Esophagus squamous epithelium (tissue), 5 donors: ENCODE measurements at regions not wholly inside any gene's neighbourhood (a gene's known extent, or its start where the extent isn't known, plus 50 kb on each side); places are given as distances from the start of the nearest gene placed in this dataset.

ENCODE experiments used
- DNase-seq: peaks from one replicate; lab custom pipeline; 2025; lab: John Stamatoyannopoulos, UW
- H3K27ac ChIP-seq, 4 donors: fragments of 200-600 bp; sonication (generic); one replicate each; pipeline ENCODE4 v1.5.1; 2016 to 2019; ENCODE audit warnings: mild to moderate bottlenecking in 1 of 4
- H3K27me3 ChIP-seq, 4 donors: fragments of 200-600 bp; sonication (generic); 1 replicate in 3 of 4; 2 replicates in 1 of 4; pipeline versions ENCODE4 v1.5.1 to v1.6.0; 2017 to 2021; ENCODE audit warnings: antibody characterized with exemption in 1 of 4
- H3K36me3 ChIP-seq, 3 donors: fragments of 200-600 bp; sonication (generic); one replicate each; pipeline ENCODE4 v1.5.1; 2016 to 2019
- H3K4me1 ChIP-seq, 3 donors: fragments of 200-600 bp; sonication (generic); one replicate each; pipeline ENCODE4 v1.5.1; 2017 to 2019
- H3K4me3 ChIP-seq, 4 donors: fragments of 200-600 bp; sonication (generic); 1 replicate in 3 of 4; 2 replicates in 1 of 4; pipeline ENCODE4 v1.5.1; 2016 to 2019; ENCODE audit warnings: mild to moderate bottlenecking in 2 of 4, moderate library complexity in 1 of 4
- H3K9me3 ChIP-seq, 3 donors: fragments of 200-600 bp; sonication (generic); one replicate each; pipeline ENCODE4 v1.5.1; 2016 to 2019
- CTCF ChIP-seq, 6 experiments: fragments of 450-650 bp in 4 of 6; fragments of 200-600 bp in 2 of 6; sonication (generic) in 2 of 6; IDR thresholded peaks; one replicate each; pipeline ENCODE4 v1.5.1; 2016 to 2019; ENCODE audit warnings: antibody characterized with exemption in 6 of 6, mild to moderate bottlenecking in 4 of 6, moderate library complexity in 4 of 6
- POLR2A ChIP-seq, 4 donors: fragments of 450-650 bp; IDR thresholded peaks; one replicate each; pipeline ENCODE4 v1.6.1; 2017; ENCODE audit warnings: antibody characterized with exemption in 4 of 4, mild to moderate bottlenecking in 4 of 4, moderate library complexity in 3 of 4
- WGBS, 2 donors: methylation state at CpG; one replicate each; pipeline ENCODE4 v1.1.5; 2018; 5-methylcytosine and 5-hydroxymethylcytosine counted together
- intact Hi-C: fragments of 100-400 bp; cut with DNase I; formaldehyde crosslinking; loops from one replicate; pipeline ENCODE4 v1.15.0; 2022
- donor health status: DM: yes; HTN: yes; CAD: no.

GRCh38 chr9:10744669-10745068 lies 131.9 kb upstream of the PTPRD start:
- intact Hi-C loops = no loop called here
- no peaks in the 10 kb centered on the region for H3K27me3 ChIP-seq
- no peak overlapping the region for H3K4me3 ChIP-seq
- DNase-seq = no peak
- 44 to 51% methylated on average over 2 of the region's 2 CpGs for WGBS, 2 donors
- H3K36me3 ChIP-seq = no peaks in the 10 kb centered on the region
- H3K9me3 ChIP-seq = peaks cover 0 to 4% (median 0%) of the 10 kb centered on the region in 3 donors
- no peak for TF ChIP-seq CTCF (IDR thresholded peaks at IDR 0.05)
- TF ChIP-seq POLR2A (IDR thresholded peaks at IDR 0.05) = no peak
- H3K4me1 ChIP-seq = no peaks in the 10 kb centered on the region
- no peak overlapping the region for H3K27ac ChIP-seq

- no peak for DNase-seq
- intact Hi-C loops = no loop called here
- Histone ChIP-seq H3K9me3 (no peaks in the 10 kb centered on the region), H3K27ac (no peak overlapping the region), H3K36me3 (no peaks in the 10 kb centered on the region), H3K27me3 (no peaks in the 10 kb centered on the region), H3K4me1 (no peaks in the 10 kb centered on the region), H3K4me3 (no peak overlapping the region)
- TF ChIP-seq CTCF (IDR thresholded peaks at IDR 0.05) = no peak
- no peak for TF ChIP-seq POLR2A (IDR thresholded peaks at IDR 0.05)
- WGBS, 2 donors = 41 to 42% methylated on average over 2 of the region's 2 CpGs
These were observed 140.7 kb upstream of the PTPRD start for GRCh38 chr9:10753474-10753873.

- intact Hi-C loops = no loop called here
- DNase-seq = no peak
- 63 to 77% methylated on average over 3 of the region's 3 CpGs for WGBS, 2 donors
- H3K36me3 ChIP-seq = no peaks in the 10 kb centered on the region
- H3K27ac ChIP-seq = no peak overlapping the region
- H3K4me1 ChIP-seq = no peaks in the 10 kb centered on the region
- H3K4me3 ChIP-seq = no peak overlapping the region
- H3K9me3 ChIP-seq = no peaks in the 10 kb centered on the region
- H3K27me3 ChIP-seq = no peaks in the 10 kb centered on the region
- TF ChIP-seq POLR2A (IDR thresholded peaks at IDR 0.05) (no peak), CTCF (IDR thresholded peaks at IDR 0.05) (no peak)
These were observed 151.7 kb upstream of the PTPRD start for GRCh38 chr9:10764481-10764880.

GRCh38 chr9:10773136-10773535 lies 160.3 kb upstream of the PTPRD start:
- H3K27ac ChIP-seq = no peak overlapping the region
- TF ChIP-seq POLR2A (IDR thresholded peaks at IDR 0.05) = no peak
- no peak for TF ChIP-seq CTCF (IDR thresholded peaks at IDR 0.05)
- DNase-seq = no peak
- no peaks in the 10 kb centered on the region for H3K9me3 ChIP-seq
- H3K27me3 ChIP-seq = no peaks in the 10 kb centered on the region
- no peaks in the 10 kb centered on the region for H3K36me3 ChIP-seq
- no peaks in the 10 kb centered on the region for H3K4me1 ChIP-seq
- H3K4me3 ChIP-seq = no peak overlapping the region
- WGBS, 2 donors = 36 to 43% methylated on average over 4 of the region's 4 CpGs
- intact Hi-C loops = no loop called here

GRCh38 chr9:10774051-10774450 lies 161.2 kb upstream of the PTPRD start:
- Histone ChIP-seq H3K27me3 (no peaks in the 10 kb centered on the region), H3K27ac (no peak overlapping the region), H3K9me3 (no peaks in the 10 kb centered on the region), H3K4me3 (no peak overlapping the region), H3K36me3 (no peaks in the 10 kb centered on the region), H3K4me1 (no peaks in the 10 kb centered on the region)
- intact Hi-C loops = no loop called here
- 23 to 26% methylated on average over 2 of the region's 2 CpGs for WGBS, 2 donors
- TF ChIP-seq POLR2A (IDR thresholded peaks at IDR 0.05) = no peak
- TF ChIP-seq CTCF (IDR thresholded peaks at IDR 0.05) = no peak
- no peak for DNase-seq
